WERI-Rb-1 (cell line): ENCODE measurements at regions not wholly inside any gene's neighbourhood (a gene's known extent, or its start where the extent isn't known, plus 50 kb on each side); places are given as distances from the start of the nearest gene placed in this dataset.

Source experiments
- DNase-seq: peaks from one replicate; pipeline ENCODE4 v3.0.0-alpha.2; 2020
- H3K27ac ChIP-seq: fragments of 250-450 bp; sonication (Bioruptor Pico); 2 replicates; pipeline ENCODE4 v1.5.1; 2020; ENCODE audit warnings: mild to moderate bottlenecking, moderate library complexity
- H3K27me3 ChIP-seq: fragments of 250-450 bp; sonication (Bioruptor Pico); 2 replicates; pipeline ENCODE4 v1.5.1; 2021; ENCODE audit warnings: mild to moderate bottlenecking, low read depth, moderate library complexity; ENCODE audit not compliant: insufficient read depth, severe bottlenecking
- H3K36me3 ChIP-seq: fragments of 250-450 bp; sonication (Bioruptor Pico); 2 replicates; pipeline ENCODE4 v1.5.1; 2020; ENCODE audit warnings: mild to moderate bottlenecking, moderate library complexity
- H3K4me3 ChIP-seq: 2 replicates; pipeline ENCODE4 v1.5.1; 2011; ENCODE audit warnings: low read depth, mild to moderate bottlenecking, control low read depth, low read length
- H3K9me3 ChIP-seq: fragments of 250-450 bp; sonication (Bioruptor Pico); 2 replicates; pipeline ENCODE4 v1.5.1; 2021; ENCODE audit warnings: mild to moderate bottlenecking, moderate library complexity; ENCODE audit not compliant: severe bottlenecking
- TF ChIP-seq, protein P1 (sequence below): IDR thresholded peaks from 2 replicates; pipeline ENCODE4 v1.5.1; 2011; ENCODE audit warnings: low read depth, mild to moderate bottlenecking, control low read depth, inconsistent platforms, low read length

- TF ChIP-seq, protein P1, sequence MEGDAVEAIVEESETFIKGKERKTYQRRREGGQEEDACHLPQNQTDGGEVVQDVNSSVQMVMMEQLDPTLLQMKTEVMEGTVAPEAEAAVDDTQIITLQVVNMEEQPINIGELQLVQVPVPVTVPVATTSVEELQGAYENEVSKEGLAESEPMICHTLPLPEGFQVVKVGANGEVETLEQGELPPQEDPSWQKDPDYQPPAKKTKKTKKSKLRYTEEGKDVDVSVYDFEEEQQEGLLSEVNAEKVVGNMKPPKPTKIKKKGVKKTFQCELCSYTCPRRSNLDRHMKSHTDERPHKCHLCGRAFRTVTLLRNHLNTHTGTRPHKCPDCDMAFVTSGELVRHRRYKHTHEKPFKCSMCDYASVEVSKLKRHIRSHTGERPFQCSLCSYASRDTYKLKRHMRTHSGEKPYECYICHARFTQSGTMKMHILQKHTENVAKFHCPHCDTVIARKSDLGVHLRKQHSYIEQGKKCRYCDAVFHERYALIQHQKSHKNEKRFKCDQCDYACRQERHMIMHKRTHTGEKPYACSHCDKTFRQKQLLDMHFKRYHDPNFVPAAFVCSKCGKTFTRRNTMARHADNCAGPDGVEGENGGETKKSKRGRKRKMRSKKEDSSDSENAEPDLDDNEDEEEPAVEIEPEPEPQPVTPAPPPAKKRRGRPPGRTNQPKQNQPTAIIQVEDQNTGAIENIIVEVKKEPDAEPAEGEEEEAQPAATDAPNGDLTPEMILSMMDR, result no peak
- Histone ChIP-seq H3K27ac (no peak overlapping the region), H3K4me3 (no peak overlapping the region), H3K9me3 (no peaks in the 10 kb centered on the region), H3K36me3 (no peaks in the 10 kb centered on the region), H3K27me3 (no peaks in the 10 kb centered on the region)
- DNase-seq, result no peak
Observed at GRCh38 chr19:28154077-28154476, 1058.9 kb downstream of the UQCRFS1 start.

- no peak for DNase-seq
- Histone ChIP-seq H3K9me3 (no peaks in the 10 kb centered on the region), H3K27ac (no peak overlapping the region), H3K36me3 (no peaks in the 10 kb centered on the region), H3K4me3 (no peak overlapping the region), H3K27me3 (no peaks in the 10 kb centered on the region)
- TF ChIP-seq, protein P1, result no peak
Observed at GRCh38 chr19:28153123-28153522, 1059.8 kb downstream of the UQCRFS1 start.

GRCh38 chr19:28152195-28152594 is 1060.8 kb downstream of the UQCRFS1 start:
- no peak for DNase-seq
- no peak overlapping the region for H3K4me3 ChIP-seq
- no peak overlapping the region for H3K27ac ChIP-seq
- H3K27me3 ChIP-seq, result no peaks in the 10 kb centered on the region
- TF ChIP-seq, protein P1, result no peak
- no peaks in the 10 kb centered on the region for H3K36me3 ChIP-seq
- no peaks in the 10 kb centered on the region for H3K9me3 ChIP-seq

DNA sequence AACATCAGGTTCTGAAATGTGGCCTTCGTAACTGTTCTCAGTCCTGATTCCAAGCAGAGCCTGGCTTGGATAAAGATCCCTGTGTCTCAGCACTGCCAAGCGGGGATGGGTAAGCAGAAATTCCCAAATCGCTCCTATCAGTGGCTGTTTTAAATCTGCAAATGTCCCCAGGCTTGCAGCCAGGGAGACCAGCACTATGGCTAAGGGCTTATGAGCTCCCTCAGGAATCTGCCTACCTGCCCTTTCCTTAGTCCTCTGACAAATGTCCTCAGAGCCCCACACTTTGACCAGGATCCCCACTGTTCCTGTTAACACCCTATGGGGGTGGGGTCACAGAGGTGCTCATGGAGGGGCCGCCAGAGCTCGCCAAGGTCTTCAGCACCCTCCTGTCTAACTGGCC is 1062.8 kb downstream of the UQCRFS1 start:
- Histone ChIP-seq H3K9me3 (no peaks in the 10 kb centered on the region), H3K36me3 (no peaks in the 10 kb centered on the region), H3K27ac (no peak overlapping the region), H3K27me3 (no peaks in the 10 kb centered on the region), H3K4me3 (no peak overlapping the region)
- TF ChIP-seq, protein P1, result no peak
- no peak for DNase-seq

GRCh38 chr19:28148554-28148953 is 1064.4 kb downstream of the UQCRFS1 start:
- TF ChIP-seq, protein P1, result no peak
- Histone ChIP-seq H3K4me3 (no peak overlapping the region), H3K27me3 (no peaks in the 10 kb centered on the region), H3K36me3 (no peaks in the 10 kb centered on the region), H3K27ac (no peak overlapping the region), H3K9me3 (no peaks in the 10 kb centered on the region)
- no peak for DNase-seq

DNA sequence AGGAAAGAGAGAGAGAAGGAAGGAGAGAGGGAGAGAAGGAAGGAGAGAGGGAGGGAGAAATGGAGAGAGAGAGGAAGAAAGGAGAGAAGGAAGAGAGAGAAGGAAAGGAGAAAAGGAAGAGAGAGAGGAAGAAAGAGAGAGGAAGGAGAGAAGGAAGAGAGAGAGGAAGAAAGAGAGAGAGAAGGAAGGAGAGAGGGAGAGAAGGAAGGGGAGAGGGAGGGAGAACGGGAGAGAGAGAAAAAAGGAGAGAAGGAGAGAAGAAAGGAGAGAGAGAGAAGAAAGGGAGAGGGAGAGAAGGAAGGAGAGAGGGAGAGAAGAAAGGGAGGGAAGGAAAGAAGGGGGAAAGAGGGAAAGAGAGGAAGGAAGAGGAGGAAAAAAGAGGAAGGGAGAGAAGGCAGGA is 1070.7 kb downstream of the UQCRFS1 start:
- Histone ChIP-seq H3K27me3 (no peaks in the 10 kb centered on the region), H3K27ac (no peak overlapping the region), H3K9me3 (no peaks in the 10 kb centered on the region), H3K4me3 (no peak overlapping the region), H3K36me3 (no peaks in the 10 kb centered on the region)
- DNase-seq, result no peak
- TF ChIP-seq, protein P1, result no peak
